ENCODE measurements at regions not wholly inside any gene's neighbourhood (a gene's known extent, or its start where the extent isn't known, plus 50 kb on each side); places are given as distances from the start of the nearest gene placed in this dataset.
"Not testable (repeated sequence)": the region's sequence is repeated elsewhere in the genome, so short reads cannot be mapped to it uniquely, and the experiment has no call there.

DNA sequence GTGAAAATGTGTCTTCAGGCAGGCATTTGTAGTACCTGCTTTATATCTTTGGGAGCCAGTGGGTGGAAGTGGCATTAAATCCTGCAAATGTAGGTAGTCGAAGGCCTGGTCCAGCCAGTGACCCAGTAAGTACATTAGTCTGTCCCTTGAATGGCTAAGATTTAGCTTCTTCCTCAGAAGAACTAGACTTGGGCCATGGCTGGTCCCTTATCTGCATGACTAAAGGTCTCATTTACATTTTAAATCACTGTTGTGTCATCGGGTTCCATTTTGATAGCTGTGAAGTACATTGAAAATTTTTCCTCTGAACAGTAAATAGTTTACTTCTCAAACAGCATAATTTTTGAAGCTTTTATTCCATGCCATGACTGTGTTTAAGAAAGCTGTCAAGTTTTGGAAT is 438.4 kb upstream of the KLHL29 start:
- no peak for DNase-seq

DNA sequence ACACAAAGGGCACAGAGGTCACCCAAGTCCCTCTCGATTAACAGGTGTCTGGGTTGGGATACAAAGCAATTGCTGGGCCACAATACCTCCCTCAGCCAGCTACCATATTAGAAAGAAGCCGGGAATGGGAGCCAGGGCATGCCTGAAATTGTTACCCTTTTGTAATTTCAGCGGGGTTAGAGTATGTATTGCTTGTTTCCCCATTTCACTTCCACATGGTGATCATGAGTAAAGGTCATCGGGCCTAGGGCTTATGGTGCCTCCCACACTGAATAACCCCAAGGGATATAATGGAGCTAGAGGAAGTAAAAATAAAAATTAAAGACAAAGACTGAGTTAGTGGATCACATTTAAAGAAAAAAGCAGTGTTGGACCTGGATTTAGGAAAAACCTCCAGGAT is 437.2 kb upstream of the KLHL29 start:
- no peak for DNase-seq

GRCh38 chr2:22950431-22950830 is 434.5 kb upstream of the KLHL29 start:
- DNase-seq, result no peak

GRCh38 chr2:22952656-22953225 is 432.2 kb upstream of the KLHL29 start:
- no peak for DNase-seq

DNA sequence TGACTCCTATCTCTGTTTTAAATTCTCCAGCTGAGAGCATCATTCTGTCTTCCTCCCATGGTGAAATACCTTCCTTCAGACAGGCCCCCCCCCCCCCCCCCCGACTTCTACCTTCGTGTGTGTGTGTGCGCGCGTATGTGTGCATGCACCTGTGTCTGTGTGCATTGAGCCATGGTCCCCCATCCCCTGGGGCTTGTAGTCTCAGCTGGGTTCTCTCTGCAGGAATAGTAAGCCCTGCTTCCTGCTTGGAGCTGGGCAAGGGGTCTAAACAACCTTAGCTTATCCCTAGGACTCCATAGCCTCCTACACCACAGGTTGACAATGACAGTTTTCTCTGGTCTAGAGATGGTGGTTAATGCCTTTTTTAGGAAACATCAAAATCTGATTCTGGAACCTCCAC is 427.5 kb upstream of the KLHL29 start:
- DNase-seq, result no peak

DNA sequence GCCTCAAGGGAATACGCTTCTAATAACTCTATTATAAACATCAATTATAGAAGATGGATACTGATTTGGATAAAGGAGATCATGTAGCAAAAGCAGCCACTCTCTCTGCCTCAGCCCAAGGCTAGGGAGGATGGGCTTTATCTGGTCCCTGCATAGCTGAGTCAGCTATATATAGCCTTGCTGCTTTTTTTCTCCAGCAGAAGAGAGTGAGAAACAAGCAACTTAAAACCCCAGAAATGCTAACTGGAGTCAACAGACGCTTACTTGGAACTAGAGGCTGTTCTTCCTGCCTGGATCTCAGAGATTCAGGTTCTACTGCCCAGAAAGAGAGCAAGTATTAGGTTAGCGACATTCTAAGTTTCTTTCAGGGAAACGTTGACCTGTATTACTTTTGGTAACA is 426.7 kb upstream of the KLHL29 start:
- DNase-seq, result no peak

DNA sequence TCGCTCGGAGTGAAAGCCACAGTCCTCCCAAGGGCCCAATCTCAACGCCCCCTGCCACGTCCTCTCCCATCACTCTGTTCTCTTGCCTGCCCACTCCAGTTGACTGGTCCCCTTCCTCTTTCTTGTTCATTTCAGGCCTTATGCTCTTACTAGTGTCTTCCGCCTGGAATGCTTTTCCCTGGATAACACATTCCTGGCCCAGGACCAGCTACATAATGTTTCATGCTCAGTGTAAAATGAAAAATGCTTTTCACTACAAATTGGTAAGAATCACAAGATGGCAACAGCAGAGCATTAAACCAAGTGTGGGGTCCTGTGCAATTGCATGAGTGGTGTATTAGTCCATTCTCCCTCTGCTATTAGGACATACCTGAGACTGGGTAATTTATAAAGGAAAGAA is 417.2 kb upstream of the KLHL29 start:
- DNase-seq, result no peak

GRCh38 chr2:22970284-22970975 is 414.5 kb upstream of the KLHL29 start:
- DNase-seq, result no peak

DNA sequence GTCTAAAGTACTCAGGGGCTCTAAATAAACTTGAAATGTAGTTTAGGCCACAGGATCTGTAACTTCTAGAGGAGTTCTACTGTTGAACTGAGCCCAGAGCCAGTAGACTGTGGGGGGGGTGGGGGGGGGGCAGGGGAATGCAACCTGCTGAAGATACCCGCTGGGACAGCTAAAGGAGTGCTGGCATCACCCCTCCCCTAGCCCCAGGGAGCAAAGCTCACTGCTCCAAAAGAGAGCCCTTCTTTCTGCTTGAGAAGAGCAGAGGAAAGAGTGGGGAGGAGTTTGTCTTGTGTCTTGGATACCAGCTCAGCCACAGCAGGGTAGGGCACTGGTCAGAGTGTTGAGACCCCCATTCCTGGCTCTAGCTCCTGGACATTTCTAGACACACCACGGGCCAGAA is 414.0 kb upstream of the KLHL29 start:
- DNase-seq, result no peak

DNA sequence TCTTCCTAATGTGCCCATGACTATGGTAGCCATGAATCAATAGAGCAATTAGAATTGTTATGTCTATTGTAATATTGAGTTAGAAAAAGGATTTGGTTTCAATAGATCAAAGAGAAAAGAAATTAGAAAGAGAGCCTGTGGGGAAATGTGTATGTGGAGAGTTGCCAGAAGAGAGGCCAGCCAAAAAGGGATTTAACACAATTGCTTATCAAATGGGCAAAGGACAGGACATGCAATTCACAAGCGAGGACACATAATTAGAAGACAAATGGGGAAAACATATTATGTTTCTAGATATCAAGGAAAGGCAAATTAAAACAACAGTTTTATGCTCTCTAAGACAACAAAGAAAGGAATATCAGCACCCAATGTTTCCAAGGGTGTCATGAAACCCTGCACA is 403.2 kb upstream of the KLHL29 start:
- no peak for DNase-seq

DNA sequence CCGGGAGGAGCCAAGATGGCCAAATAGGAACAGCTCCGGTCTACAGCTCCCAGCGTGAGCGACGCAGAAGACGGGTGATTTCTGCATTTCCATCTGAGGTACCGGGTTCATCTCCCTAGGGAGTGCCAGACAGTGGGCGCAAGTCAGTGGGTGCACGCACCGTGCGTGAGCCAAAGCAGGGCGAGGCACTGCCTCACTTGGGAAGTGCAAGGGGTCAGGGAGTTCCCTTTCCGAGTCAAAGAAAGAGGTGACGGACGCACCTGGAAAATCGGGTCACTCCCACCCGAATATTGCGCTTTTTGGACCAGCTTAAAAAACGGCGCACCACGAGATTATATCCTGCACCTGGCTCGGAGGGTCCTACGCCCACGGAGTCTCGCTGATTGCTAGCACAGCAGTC is 400.8 kb upstream of the KLHL29 start:
- not testable (repeated sequence) for DNase-seq

DNA sequence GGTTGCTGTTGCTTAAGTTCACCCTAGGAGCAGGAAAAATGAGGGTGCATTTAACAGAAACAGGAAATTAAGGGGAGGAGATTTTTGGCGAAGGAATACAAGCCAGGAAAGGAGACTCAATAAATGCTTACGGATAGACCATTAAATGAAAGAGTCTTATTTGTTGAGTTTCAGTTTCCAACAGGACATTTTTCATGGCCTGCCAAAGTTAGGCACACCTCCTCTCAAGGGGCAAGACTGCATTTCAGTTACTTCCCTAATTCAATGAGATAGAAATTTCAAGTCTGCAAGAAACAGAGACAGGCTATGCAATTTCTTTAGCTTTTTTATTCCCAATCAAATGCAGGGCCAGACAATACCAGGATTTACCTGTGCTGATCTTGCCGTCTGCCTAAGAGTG is 394.7 kb upstream of the KLHL29 start:
- DNase-seq, result no peak

GRCh38 chr2:22991844-22992243 is 393.1 kb upstream of the KLHL29 start:
- no peak for DNase-seq

DNA sequence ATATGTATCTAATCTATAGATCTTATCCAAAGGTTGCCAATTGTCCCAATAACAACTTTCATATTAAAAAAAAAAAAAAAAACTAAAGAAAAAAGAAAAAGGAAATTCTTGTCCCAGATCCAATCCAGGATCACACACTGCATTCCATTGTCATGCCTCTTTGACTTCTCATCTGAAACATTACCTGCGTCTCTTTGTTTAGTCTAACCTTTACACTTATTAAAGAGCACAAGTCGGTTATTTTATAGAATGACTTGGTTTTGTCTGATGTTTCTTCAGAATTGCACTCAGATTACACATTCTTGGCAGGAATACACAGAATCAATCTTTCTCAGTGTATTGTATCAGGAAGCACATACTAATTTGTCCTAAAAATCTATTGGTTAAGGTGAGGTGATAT is 392.5 kb upstream of the KLHL29 start:
- DNase-seq, result no peak

GRCh38 chr2:22993250-22993649 is 391.7 kb upstream of the KLHL29 start:
- no peak for DNase-seq

- DNase-seq, result no peak
Observed at GRCh38 chr2:22995576-22995975, 389.4 kb upstream of the KLHL29 start.

DNA sequence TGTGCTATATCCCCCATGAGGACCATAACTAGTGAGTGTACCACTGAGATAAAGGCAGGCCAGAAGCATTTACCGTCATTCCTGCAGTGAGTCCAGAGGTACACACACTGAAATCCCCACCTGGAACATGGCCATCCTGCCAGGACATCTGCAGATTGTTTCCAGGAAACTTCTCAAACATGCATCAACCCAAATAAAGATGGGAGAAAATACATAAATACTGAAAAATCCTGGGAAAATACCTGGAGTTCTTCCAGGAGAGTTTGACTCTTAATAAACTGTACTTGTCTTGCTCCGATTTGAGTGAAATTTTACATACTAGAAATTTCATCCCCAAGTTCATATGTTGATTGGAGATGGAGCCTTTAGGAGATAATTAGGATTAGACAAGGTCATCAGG is 388.1 kb upstream of the KLHL29 start:
- DNase-seq, result no peak

GRCh38 chr2:22998359-22998758 is 386.6 kb upstream of the KLHL29 start:
- DNase-seq, result no peak

DNA sequence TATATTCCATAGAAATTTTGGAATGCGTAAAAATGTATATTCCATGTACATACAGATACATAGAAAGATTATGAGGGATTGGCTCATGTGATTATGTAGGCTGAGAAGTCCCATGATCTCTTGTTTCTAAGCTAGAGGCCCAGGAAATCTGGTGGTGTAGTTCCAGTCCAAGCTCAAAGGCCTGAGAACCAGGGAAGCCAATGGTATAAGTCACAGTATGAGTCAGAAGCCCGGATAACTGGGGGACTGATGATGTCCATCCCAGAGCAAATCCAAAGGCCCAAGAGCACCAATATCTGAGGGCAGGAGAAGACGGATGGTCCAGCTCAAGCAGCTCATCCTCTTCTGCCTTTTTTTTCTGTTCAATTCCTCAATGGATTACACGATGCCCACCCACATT is 385.0 kb upstream of the KLHL29 start:
- no peak for DNase-seq

GRCh38 chr2:23002234-23002633 is 382.7 kb upstream of the KLHL29 start:
- no peak for DNase-seq

DNA sequence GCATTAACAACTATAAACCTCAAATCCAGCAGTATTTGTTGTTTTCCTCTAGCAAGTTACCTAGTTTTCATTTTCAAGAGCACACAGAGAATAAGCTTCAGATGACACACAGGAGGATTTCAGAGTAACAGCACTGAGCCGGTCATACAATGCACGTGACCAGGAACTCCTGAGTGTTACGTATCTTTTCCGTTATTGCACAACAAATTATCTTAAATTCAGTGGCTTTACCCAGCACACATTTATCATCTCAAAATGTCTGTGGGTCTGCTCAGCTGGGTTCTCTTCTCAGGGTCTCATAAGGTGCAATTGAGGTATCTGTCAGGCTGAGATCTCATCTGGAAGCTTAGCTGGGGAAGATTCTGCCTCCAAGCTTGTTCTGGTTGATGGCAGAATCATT is 379.5 kb upstream of the KLHL29 start:
- DNase-seq, result no peak

DNA sequence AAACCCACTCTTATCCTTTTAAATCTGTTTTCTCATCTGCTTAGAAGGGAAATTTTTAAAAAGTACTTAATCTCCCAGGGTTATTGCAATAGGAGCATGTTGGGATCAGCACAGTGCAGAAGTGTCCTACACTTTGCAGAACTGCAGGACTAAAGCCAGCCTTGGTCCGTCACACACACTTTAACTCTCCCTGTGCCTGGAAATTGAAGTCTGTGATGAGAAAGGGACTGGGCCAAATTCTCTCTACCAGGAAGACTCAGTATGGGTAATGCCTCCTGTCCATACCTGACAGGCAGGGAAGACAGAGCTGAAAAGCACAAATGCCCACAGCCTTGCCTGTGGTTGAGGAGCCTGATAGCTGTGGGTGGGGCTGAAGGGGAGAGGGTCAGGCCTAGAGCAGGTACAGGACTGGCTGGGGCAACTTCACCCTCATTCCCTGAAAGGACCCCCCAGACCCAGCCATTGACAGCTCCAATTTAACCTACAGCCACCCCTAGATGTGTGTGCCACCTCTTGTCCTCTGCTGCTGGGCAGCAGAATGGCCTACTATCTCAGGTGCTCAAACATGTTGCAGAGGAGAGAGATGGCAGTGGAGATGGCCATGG is 377.2 kb upstream of the KLHL29 start:
- DNase-seq, result no peak

GRCh38 chr2:23008440-23008839 is 376.5 kb upstream of the KLHL29 start:
- DNase-seq, result no peak

GRCh38 chr2:23008951-23009350 is 376.0 kb upstream of the KLHL29 start:
- DNase-seq, result no peak

Data from effector CD4-positive, alpha-beta T cell (primary cell).